Activated naive CD4-positive, alpha-beta T cell treated with anti-CD3 and anti-CD28 coated beads, Interleukin-2, amount 50 U/mL, for 16 hours (primary cell): ENCODE measurements at regions not wholly inside any gene's neighbourhood (a gene's known extent, or its start where the extent isn't known, plus 50 kb on each side); places are given as distances from the start of the nearest gene placed in this dataset.
"Not testable (repeated sequence)": the region's sequence is repeated elsewhere in the genome, so short reads cannot be mapped to it uniquely, and the experiment has no call there.

Experiments
- DNase-seq: peaks from one replicate; pipeline ENCODE4 v3.0.0-alpha.2; 2020

- DNase-seq: not testable (repeated sequence)
Observed at GRCh38 chr10:46749470-46749869, 161.8 kb upstream of the PTPN20 start.

GRCh38 chr10:46753763-46754162 lies 157.5 kb upstream of the PTPN20 start:
- DNase-seq: not testable (repeated sequence)

GRCh38 chr10:46761471-46761870 lies 149.8 kb upstream of the PTPN20 start:
- DNase-seq: not testable (repeated sequence)

GRCh38 chr10:46768515-46769291 lies 142.5 kb upstream of the PTPN20 start:
- DNase-seq: not testable (repeated sequence)

GRCh38 chr10:46773178-46773896 lies 137.9 kb upstream of the PTPN20 start:
- not testable (repeated sequence) for DNase-seq

GRCh38 chr10:46773897-46774236 lies 137.4 kb upstream of the PTPN20 start:
- DNase-seq: not testable (repeated sequence)

- DNase-seq: not testable (repeated sequence)
Observed at GRCh38 chr10:46774366-46774765, 136.9 kb upstream of the PTPN20 start.

GRCh38 chr10:46774945-46775667 lies 136.1 kb upstream of the PTPN20 start:
- DNase-seq: not testable (repeated sequence)

- DNase-seq: not testable (repeated sequence)
Observed at GRCh38 chr10:46775668-46776059, 135.6 kb upstream of the PTPN20 start.

- DNase-seq: not testable (repeated sequence)
Observed at GRCh38 chr10:46779571-46779970, 131.7 kb upstream of the PTPN20 start.

- DNase-seq: not testable (repeated sequence)
Observed at GRCh38 chr10:46780164-46780563, 131.1 kb upstream of the PTPN20 start.

- not testable (repeated sequence) for DNase-seq
Observed at GRCh38 chr10:46781001-46781400, 130.2 kb upstream of the PTPN20 start.

GRCh38 chr10:46782001-46782874 lies 129.0 kb upstream of the PTPN20 start:
- not testable (repeated sequence) for DNase-seq

- DNase-seq: not testable (repeated sequence)
Observed at GRCh38 chr10:46784665-46785064, 126.6 kb upstream of the PTPN20 start.

- not testable (repeated sequence) for DNase-seq
Observed at GRCh38 chr10:46786125-46786517, 125.1 kb upstream of the PTPN20 start.

GRCh38 chr10:46786518-46787320 lies 124.5 kb upstream of the PTPN20 start:
- peak; percentile 68 for DNase-seq

- no peak for DNase-seq
Observed at GRCh38 chr10:46787321-46787615, 124.0 kb upstream of the PTPN20 start.

- DNase-seq: not testable (repeated sequence)
Observed at GRCh38 chr10:46792657-46793357, 118.4 kb upstream of the PTPN20 start.

GRCh38 chr10:46796351-46796750 lies 114.9 kb upstream of the PTPN20 start:
- not testable (repeated sequence) for DNase-seq

- DNase-seq: not testable (repeated sequence)
Observed at GRCh38 chr10:46802010-46802409, 109.2 kb upstream of the PTPN20 start.

- DNase-seq: not testable (repeated sequence)
Observed at GRCh38 chr10:46803082-46803481, 108.1 kb upstream of the PTPN20 start.
